OCI-LY7 (cell line): ENCODE measurements at regions not wholly inside any gene's neighbourhood (a gene's known extent, or its start where the extent isn't known, plus 50 kb on each side); places are given as distances from the start of the nearest gene placed in this dataset.

Experiments used
- CTCF ChIP-seq: fragments of 200-600 bp; sonication (generic); conservative IDR thresholded peaks from 2 replicates; pipeline ENCODE4 v1.5.1; 2014; ENCODE audit warnings: mild to moderate bottlenecking, antibody characterized with exemption, low read length, moderate library complexity, mixed read lengths
- EZH2phosphoT487 ChIP-seq: fragments of 200-600 bp; sonication (generic); IDR thresholded peaks from 2 replicates; pipeline ENCODE4 v1.6.1; 2018; ENCODE audit warnings: low read depth, borderline replicate concordance, mild to moderate bottlenecking, mixed run types, antibody characterized with exemption, low read length, moderate library complexity, mixed read lengths

GRCh38 chrX:13096728-13097127 is 52.3 kb upstream of the FAM9C start:
- TF ChIP-seq CTCF (no peak), EZH2phosphoT487 (no peak)
